DOHH2 (cell line): ENCODE measurements at regions not wholly inside any gene's neighbourhood (a gene's known extent, or its start where the extent isn't known, plus 50 kb on each side); places are given as distances from the start of the nearest gene placed in this dataset.

ENCODE experiments used
- H3F3A ChIP-seq: fragments of 200-600 bp; sonication (generic), shearing (Covaris generic); 2 replicates; pipeline ENCODE4 v1.6.0; 2016; ENCODE audit warnings: antibody characterized with exemption, mild to moderate bottlenecking; ENCODE audit not compliant: control insufficient read depth, insufficient read depth
- H3K27ac ChIP-seq: fragments of 200-600 bp; sonication (generic); 2 replicates; pipeline ENCODE4 v1.5.1; 2014; ENCODE audit warnings: low read depth, mild to moderate bottlenecking, low read length, moderate library complexity
- H3K27me3 ChIP-seq: fragments of 200-600 bp; sonication (generic); 2 replicates; pipeline ENCODE4 v1.6.1; 2014; ENCODE audit warnings: mild to moderate bottlenecking, low read length, mixed read lengths; ENCODE audit not compliant: control insufficient read depth
- H3K36me3 ChIP-seq: fragments of 200-600 bp; sonication (generic); 2 replicates; pipeline ENCODE4 v1.6.1; 2014; ENCODE audit warnings: mild to moderate bottlenecking, low read length, moderate library complexity, mixed read lengths; ENCODE audit not compliant: control insufficient read depth
- H3K4me1 ChIP-seq: fragments of 200-600 bp; sonication (generic); 2 replicates; pipeline ENCODE4 v1.6.1; 2014; ENCODE audit warnings: mild to moderate bottlenecking, low read length, mixed read lengths; ENCODE audit not compliant: control insufficient read depth
- H3K4me2 ChIP-seq: fragments of 200-600 bp; sonication (generic); 2 replicates; pipeline ENCODE4 v1.6.0; 2014; ENCODE audit warnings: mild to moderate bottlenecking, low read length, moderate library complexity
- H3K4me3 ChIP-seq: fragments of 200-600 bp; sonication (generic); 2 replicates; pipeline ENCODE4 v1.5.1; 2014; ENCODE audit warnings: mild to moderate bottlenecking, low read length, mixed read lengths
- H3K79me2 ChIP-seq: fragments of 200-600 bp; sonication (generic); 2 replicates; pipeline ENCODE4 v1.6.1; 2014; ENCODE audit warnings: mild to moderate bottlenecking, low read length, mixed read lengths; ENCODE audit not compliant: control insufficient read depth
- H3K9me2 ChIP-seq: fragments of 200-600 bp; sonication (generic); replicated peaks from 2 replicates; pipeline ENCODE4 v1.6.1; 2014; ENCODE audit warnings: mild to moderate bottlenecking, low read length, mixed read lengths; ENCODE audit not compliant: control insufficient read depth
- H3K9me3 ChIP-seq: fragments of 200-600 bp; sonication (generic); 2 replicates; pipeline ENCODE4 v1.6.1; 2014; ENCODE audit warnings: antibody characterized with exemption, low read length, mixed read lengths; ENCODE audit not compliant: control insufficient read depth, insufficient read depth
- H4K20me1 ChIP-seq: fragments of 200-600 bp; sonication (generic); 2 replicates; pipeline ENCODE4 v1.6.0; 2014; ENCODE audit warnings: low read depth, mild to moderate bottlenecking, antibody characterized with exemption, low read length, moderate library complexity; ENCODE audit not compliant: control insufficient read depth, insufficient read depth
- EZH2phosphoT487 ChIP-seq: fragments of 200-600 bp; sonication (generic); IDR thresholded peaks from 2 replicates; pipeline ENCODE4 v1.6.1; 2017; ENCODE audit warnings: borderline replicate concordance, mild to moderate bottlenecking, antibody characterized with exemption, low read length, moderate library complexity, mixed read lengths
- TF ChIP-seq, protein P1 (sequence below): fragments of 200-600 bp; sonication (generic); IDR thresholded peaks from one replicate; pipeline ENCODE4 v1.5.1; 2014; ENCODE audit warnings: antibody characterized with exemption, mild to moderate bottlenecking, low read depth, low read length; ENCODE audit not compliant: poor library complexity, severe bottlenecking

DNA sequence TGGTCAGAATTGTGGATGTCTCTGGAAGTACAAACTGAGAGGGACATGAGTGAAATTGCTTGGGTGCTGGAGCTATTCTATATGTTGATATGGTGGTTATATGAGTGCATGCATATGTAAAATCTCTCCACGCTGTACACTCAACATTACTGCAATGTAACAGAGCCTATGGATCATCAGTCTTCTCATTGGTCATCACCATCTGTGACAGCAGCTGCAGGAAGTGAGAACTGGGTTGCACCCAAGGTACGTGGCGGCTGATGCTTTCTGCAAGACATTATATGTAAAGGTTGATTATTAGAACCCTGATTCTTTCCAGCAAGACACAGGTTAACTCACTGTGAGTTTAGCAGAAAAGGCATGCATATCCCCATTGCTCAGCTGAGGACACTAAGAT is 387.1 kb downstream of the OMA1 start:
- Histone ChIP-seq H3K4me2 (no peak overlapping the region), H3K36me3 (no peaks in the 10 kb centered on the region), H3K27me3 (no peaks in the 10 kb centered on the region), H3K27ac (no peak overlapping the region), H3K4me3 (no peak overlapping the region), H3K9me3 (no peaks in the 10 kb centered on the region), H3F3A (no peaks in the 10 kb centered on the region), H3K79me2 (no peaks in the 10 kb centered on the region), H4K20me1 (no peaks in the 10 kb centered on the region), H3K9me2 (no peaks in the 10 kb centered on the region), H3K4me1 (no peaks in the 10 kb centered on the region)
- no peak for TF ChIP-seq EZH2phosphoT487
- TF ChIP-seq, protein P1, sequence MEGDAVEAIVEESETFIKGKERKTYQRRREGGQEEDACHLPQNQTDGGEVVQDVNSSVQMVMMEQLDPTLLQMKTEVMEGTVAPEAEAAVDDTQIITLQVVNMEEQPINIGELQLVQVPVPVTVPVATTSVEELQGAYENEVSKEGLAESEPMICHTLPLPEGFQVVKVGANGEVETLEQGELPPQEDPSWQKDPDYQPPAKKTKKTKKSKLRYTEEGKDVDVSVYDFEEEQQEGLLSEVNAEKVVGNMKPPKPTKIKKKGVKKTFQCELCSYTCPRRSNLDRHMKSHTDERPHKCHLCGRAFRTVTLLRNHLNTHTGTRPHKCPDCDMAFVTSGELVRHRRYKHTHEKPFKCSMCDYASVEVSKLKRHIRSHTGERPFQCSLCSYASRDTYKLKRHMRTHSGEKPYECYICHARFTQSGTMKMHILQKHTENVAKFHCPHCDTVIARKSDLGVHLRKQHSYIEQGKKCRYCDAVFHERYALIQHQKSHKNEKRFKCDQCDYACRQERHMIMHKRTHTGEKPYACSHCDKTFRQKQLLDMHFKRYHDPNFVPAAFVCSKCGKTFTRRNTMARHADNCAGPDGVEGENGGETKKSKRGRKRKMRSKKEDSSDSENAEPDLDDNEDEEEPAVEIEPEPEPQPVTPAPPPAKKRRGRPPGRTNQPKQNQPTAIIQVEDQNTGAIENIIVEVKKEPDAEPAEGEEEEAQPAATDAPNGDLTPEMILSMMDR = no peak

DNA sequence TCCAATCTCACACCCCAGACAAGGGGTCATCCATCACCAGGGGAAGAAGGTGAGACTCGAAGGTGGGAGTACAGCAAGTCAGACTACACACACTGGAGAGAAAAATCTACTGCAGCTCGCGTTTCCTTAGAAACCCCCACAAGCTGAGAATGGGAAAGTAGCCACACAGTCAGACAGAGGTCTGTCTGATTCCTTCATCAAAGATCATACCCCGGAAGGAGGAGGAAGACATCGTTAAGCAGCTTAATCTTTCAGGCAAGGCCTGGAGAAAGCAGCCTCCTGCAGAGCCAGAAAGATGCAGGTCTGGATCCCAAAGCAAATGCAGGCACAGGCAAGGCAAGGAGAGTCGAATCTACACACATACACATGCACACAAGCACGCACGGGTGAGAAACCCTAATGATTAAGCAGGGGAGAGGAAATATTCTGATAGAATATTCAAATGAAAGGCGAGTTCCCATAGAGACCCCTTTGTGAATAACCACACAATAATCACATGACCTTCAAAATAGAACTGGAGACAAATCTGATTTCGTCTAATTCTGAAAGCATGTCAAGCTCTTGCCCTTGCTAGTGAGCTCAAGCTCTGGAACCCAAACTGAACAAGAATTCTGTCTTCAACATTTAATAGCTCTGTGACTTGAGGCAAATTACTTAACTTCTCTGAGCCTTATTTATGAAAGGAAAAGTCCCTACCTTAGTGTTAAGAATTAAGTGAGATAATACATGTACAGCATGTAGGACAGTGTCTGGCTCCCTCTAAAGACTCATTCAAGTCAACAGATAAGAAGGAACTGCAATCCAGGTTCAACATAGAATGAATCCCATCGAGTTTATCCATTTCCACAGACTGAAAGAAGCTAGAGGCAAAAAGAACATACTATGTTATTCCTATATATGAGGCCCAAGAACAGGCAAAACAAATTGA is 387.8 kb downstream of the OMA1 start:
- H3K27ac ChIP-seq = no peak overlapping the region
- H3K36me3 ChIP-seq = no peaks in the 10 kb centered on the region
- no peaks in the 10 kb centered on the region for H3K79me2 ChIP-seq
- no peaks in the 10 kb centered on the region for H3K9me3 ChIP-seq
- H3K27me3 ChIP-seq = no peaks in the 10 kb centered on the region
- H3K4me1 ChIP-seq = no peaks in the 10 kb centered on the region
- no peaks in the 10 kb centered on the region for H3K9me2 ChIP-seq
- no peaks in the 10 kb centered on the region for H3F3A ChIP-seq
- no peak overlapping the region for H3K4me3 ChIP-seq
- no peak overlapping the region for H3K4me2 ChIP-seq
- TF ChIP-seq EZH2phosphoT487 = no peak
- TF ChIP-seq, protein P1 = no peak
- no peaks in the 10 kb centered on the region for H4K20me1 ChIP-seq

DNA sequence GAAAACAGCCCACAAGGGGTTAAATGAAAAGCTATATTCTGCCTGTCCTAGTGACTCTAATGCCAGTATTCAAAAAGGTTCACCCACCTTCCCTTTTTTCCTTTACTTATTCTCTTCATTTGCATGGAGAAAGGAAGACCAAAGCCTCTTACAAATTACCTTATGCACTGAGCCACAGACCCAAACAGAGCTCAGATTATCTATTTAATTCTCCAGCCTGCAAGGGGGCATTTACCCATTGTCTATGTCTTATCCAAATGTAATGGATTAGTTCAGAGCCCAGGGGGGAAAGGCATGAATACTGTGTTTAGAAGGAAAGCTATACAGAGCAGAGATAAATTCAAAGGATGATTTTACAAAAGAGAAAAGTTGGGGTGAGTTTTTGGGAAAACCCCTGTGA is 388.5 kb downstream of the OMA1 start:
- no peak overlapping the region for H3K27ac ChIP-seq
- H3K27me3 ChIP-seq = no peaks in the 10 kb centered on the region
- no peaks in the 10 kb centered on the region for H3K79me2 ChIP-seq
- H3K4me3 ChIP-seq = no peak overlapping the region
- H3K9me3 ChIP-seq = no peaks in the 10 kb centered on the region
- H3F3A ChIP-seq = no peaks in the 10 kb centered on the region
- TF ChIP-seq, protein P1 = no peak
- TF ChIP-seq EZH2phosphoT487 = no peak
- no peak overlapping the region for H3K4me2 ChIP-seq
- no peaks in the 10 kb centered on the region for H4K20me1 ChIP-seq
- H3K36me3 ChIP-seq = no peaks in the 10 kb centered on the region
- H3K4me1 ChIP-seq = no peaks in the 10 kb centered on the region
- no peaks in the 10 kb centered on the region for H3K9me2 ChIP-seq
